Fibroblast of lung (primary cell): ENCODE measurements at regions not wholly inside any gene's neighbourhood (a gene's known extent, or its start where the extent isn't known, plus 50 kb on each side); places are given as distances from the start of the nearest gene placed in this dataset.

Source experiments
- DNase-seq, 2 donors: peaks; one replicate each; pipeline versions ENCODE4 v3.0.0 to v3.0.0-alpha.2; 2010; ENCODE audit warnings: low read depth in 2 of 2
- H2AFZ ChIP-seq: 2 replicates; pipeline ENCODE4 v1.5.1; 2012; ENCODE audit warnings: low read length, control low read depth, inconsistent platforms
- H3K27ac ChIP-seq: 2 replicates; pipeline ENCODE4 v1.5.1; 2011; ENCODE audit warnings: low read length, control low read depth; ENCODE audit not compliant: insufficient read depth
- H3K27me3 ChIP-seq: 2 replicates; pipeline ENCODE4 v1.5.1; 2011; ENCODE audit warnings: mild to moderate bottlenecking, low read length; ENCODE audit not compliant: control insufficient read depth, insufficient read depth
- H3K36me3 ChIP-seq: 2 replicates; pipeline ENCODE4 v1.5.1; 2011; ENCODE audit warnings: low read length; ENCODE audit not compliant: control insufficient read depth, insufficient read depth
- H3K4me1 ChIP-seq: 2 replicates; pipeline ENCODE4 v1.5.1; 2011; ENCODE audit warnings: low read length; ENCODE audit not compliant: control insufficient read depth, insufficient read depth; ENCODE audit errors: extremely low read depth
- H3K4me2 ChIP-seq: 2 replicates; pipeline ENCODE4 v1.5.1; 2011; ENCODE audit warnings: low read length, control low read depth; ENCODE audit not compliant: insufficient read depth; ENCODE audit errors: extremely low read depth
- H3K4me3 ChIP-seq, 4 experiments: fragments of 200-600 bp in 1 of 4; sonication (generic) in 1 of 4; replicated peaks in 1 of 4; 2 replicates each; pipeline ENCODE4 v1.5.1; 2011 to 2016; ENCODE audit warnings: low read length in 4 of 4, low read depth in 3 of 4, mild to moderate bottlenecking in 3 of 4, control low read depth in 2 of 4, inconsistent platforms in 1 of 4, mixed read lengths in 1 of 4; ENCODE audit not compliant: insufficient read depth in 1 of 4; ENCODE audit errors: control extremely low read depth in 1 of 4
- H3K79me2 ChIP-seq: 2 replicates; pipeline ENCODE4 v1.5.1; 2012; ENCODE audit warnings: mild to moderate bottlenecking, low read length, inconsistent platforms; ENCODE audit not compliant: control insufficient read depth, insufficient read depth
- H3K9ac ChIP-seq: 2 replicates; pipeline ENCODE4 v1.5.1; 2011; ENCODE audit warnings: mild to moderate bottlenecking, low read length, control low read depth; ENCODE audit not compliant: insufficient read depth
- H3K9me3 ChIP-seq: 2 replicates; pipeline ENCODE4 v1.5.1; 2012; ENCODE audit warnings: low read depth, low read length; ENCODE audit not compliant: control insufficient read depth, insufficient read depth
- H4K20me1 ChIP-seq: 2 replicates; pipeline ENCODE4 v1.5.1; 2011; ENCODE audit warnings: low read length; ENCODE audit not compliant: control insufficient read depth, insufficient read depth; ENCODE audit errors: extremely low read depth
- CTCF ChIP-seq, 2 donors: IDR thresholded peaks in 1 of 2; conservative IDR thresholded peaks in 1 of 2; 1 replicate in 1 of 2; 2 replicates in 1 of 2; pipeline ENCODE4 v1.5.1; 2011 to 2012; ENCODE audit warnings: low read length in 2 of 2, control low read depth in 1 of 2, inconsistent platforms in 1 of 2, low read depth in 1 of 2, mild to moderate bottlenecking in 1 of 2
- EZH2 ChIP-seq: IDR thresholded peaks from 2 replicates; pipeline ENCODE4 v1.5.1; 2012; ENCODE audit warnings: low read length, control low read depth, mild to moderate bottlenecking; ENCODE audit errors: missing control alignments

- H2AFZ ChIP-seq = no peak overlapping the region
- no peak overlapping the region for H3K27ac ChIP-seq
- no peak overlapping the region for H3K4me3 ChIP-seq
- no peak overlapping the region for H3K4me2 ChIP-seq
- no peak for TF ChIP-seq EZH2
- TF ChIP-seq CTCF (conservative IDR thresholded peaks at IDR 0.05 in 1 of 2, IDR thresholded peaks at IDR 0.05 in 1 of 2; ENCODE audit: low read depth in 1 of 2, low read length in 2 of 2) = no peak
- no peaks in the 10 kb centered on the region for H3K79me2 ChIP-seq
- no peaks in the 10 kb centered on the region for H4K20me1 ChIP-seq
- no peaks in the 10 kb centered on the region for H3K27me3 ChIP-seq
- no peaks in the 10 kb centered on the region for H3K9me3 ChIP-seq
- no peak for DNase-seq
- no peaks in the 10 kb centered on the region for H3K4me1 ChIP-seq
- H3K36me3 ChIP-seq = no peaks in the 10 kb centered on the region
- H3K9ac ChIP-seq = no peak overlapping the region
Observed at GRCh38 chr4:12703036-12703435, 781.1 kb downstream of the RAB28 start.

GRCh38 chr4:12701384-12701783 is 782.8 kb downstream of the RAB28 start:
- no peaks in the 10 kb centered on the region for H3K79me2 ChIP-seq
- H3K36me3 ChIP-seq = no peaks in the 10 kb centered on the region
- no peaks in the 10 kb centered on the region for H3K9me3 ChIP-seq
- no peak for TF ChIP-seq CTCF (conservative IDR thresholded peaks at IDR 0.05 in 1 of 2, IDR thresholded peaks at IDR 0.05 in 1 of 2; ENCODE audit: low read depth in 1 of 2, low read length in 2 of 2)
- no peaks in the 10 kb centered on the region for H3K4me1 ChIP-seq
- no peak for DNase-seq
- no peak overlapping the region for H3K9ac ChIP-seq
- no peaks in the 10 kb centered on the region for H3K27me3 ChIP-seq
- H3K4me3 ChIP-seq = no peak overlapping the region
- no peak overlapping the region for H3K27ac ChIP-seq
- H4K20me1 ChIP-seq = no peaks in the 10 kb centered on the region
- no peak overlapping the region for H3K4me2 ChIP-seq
- no peak overlapping the region for H2AFZ ChIP-seq

GRCh38 chr4:12697970-12698369 is 786.2 kb downstream of the RAB28 start:
- H4K20me1 ChIP-seq = no peaks in the 10 kb centered on the region
- DNase-seq = no peak
- no peaks in the 10 kb centered on the region for H3K4me1 ChIP-seq
- H3K36me3 ChIP-seq = no peaks in the 10 kb centered on the region
- H3K4me2 ChIP-seq = no peak overlapping the region
- no peaks in the 10 kb centered on the region for H3K27me3 ChIP-seq
- TF ChIP-seq EZH2 = no peak
- no peak overlapping the region for H3K27ac ChIP-seq
- no peaks in the 10 kb centered on the region for H3K79me2 ChIP-seq
- no peak overlapping the region for H3K9ac ChIP-seq
- no peak overlapping the region for H2AFZ ChIP-seq
- no peak overlapping the region for H3K4me3 ChIP-seq
- no peaks in the 10 kb centered on the region for H3K9me3 ChIP-seq
